Upper lobe of left lung (tissue), 4 donors: ENCODE measurements at regions not wholly inside any gene's neighbourhood (a gene's known extent, or its start where the extent isn't known, plus 50 kb on each side); places are given as distances from the start of the nearest gene placed in this dataset.

Experiments used
- EP300 ChIP-seq, 4 donors: sonication (generic); formaldehyde crosslinking; IDR thresholded peaks; one replicate each; pipeline ENCODE4 v1.5.1; 2017; ENCODE audit warnings: antibody characterized with exemption in 4 of 4, control low read depth in 2 of 4
- POLR2A ChIP-seq, 4 donors: fragments of 450-650 bp; IDR thresholded peaks; one replicate each; pipeline ENCODE4 v1.5.1; 2016 to 2017; ENCODE audit warnings: antibody characterized with exemption in 4 of 4, mild to moderate bottlenecking in 2 of 4
- POLR2AphosphoS5 ChIP-seq, 2 donors: sonication (generic); formaldehyde crosslinking; IDR thresholded peaks; one replicate each; pipeline ENCODE4 v1.5.1; 2017; ENCODE audit warnings: antibody characterized with exemption in 2 of 2
- TF ChIP-seq, protein P1 (sequence below), 6 experiments: fragments of 450-650 bp in 4 of 6; fragments of 200-600 bp in 2 of 6; sonication (generic) in 2 of 6; IDR thresholded peaks; one replicate each; pipeline ENCODE4 v1.5.1; 2016 to 2019; ENCODE audit warnings: antibody characterized with exemption in 6 of 6

DNA sequence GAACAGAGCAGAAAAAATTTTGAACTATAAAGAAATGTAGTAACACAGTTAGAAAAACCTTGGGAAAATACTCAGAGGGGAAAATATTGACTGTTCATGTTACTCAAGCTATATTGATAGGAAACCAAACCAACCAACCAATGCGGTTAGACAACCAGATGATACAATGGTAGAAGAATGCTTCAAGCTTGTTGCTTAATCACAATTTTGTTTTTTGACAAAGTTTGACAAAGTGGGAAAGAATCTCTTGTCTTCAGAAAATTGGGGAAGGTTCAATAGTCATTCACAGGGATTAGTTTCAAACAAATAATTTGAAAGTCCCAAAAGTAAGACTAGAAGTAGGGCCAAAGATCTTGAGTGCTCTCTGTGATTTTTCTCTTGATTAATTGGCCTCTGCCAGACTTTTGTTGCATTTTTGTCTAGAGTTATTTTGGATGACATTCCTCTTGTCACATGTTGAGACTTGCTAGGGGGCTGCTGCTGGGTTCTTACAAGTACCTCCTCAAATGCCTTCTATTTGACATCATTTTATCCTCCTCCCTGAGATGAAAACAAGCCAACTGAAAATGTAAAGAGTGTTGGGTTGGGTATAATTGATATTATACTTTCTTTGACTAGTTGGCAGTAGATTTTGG, 233.1 kb upstream of the PHYHIPL start:
- TF ChIP-seq, protein P1, sequence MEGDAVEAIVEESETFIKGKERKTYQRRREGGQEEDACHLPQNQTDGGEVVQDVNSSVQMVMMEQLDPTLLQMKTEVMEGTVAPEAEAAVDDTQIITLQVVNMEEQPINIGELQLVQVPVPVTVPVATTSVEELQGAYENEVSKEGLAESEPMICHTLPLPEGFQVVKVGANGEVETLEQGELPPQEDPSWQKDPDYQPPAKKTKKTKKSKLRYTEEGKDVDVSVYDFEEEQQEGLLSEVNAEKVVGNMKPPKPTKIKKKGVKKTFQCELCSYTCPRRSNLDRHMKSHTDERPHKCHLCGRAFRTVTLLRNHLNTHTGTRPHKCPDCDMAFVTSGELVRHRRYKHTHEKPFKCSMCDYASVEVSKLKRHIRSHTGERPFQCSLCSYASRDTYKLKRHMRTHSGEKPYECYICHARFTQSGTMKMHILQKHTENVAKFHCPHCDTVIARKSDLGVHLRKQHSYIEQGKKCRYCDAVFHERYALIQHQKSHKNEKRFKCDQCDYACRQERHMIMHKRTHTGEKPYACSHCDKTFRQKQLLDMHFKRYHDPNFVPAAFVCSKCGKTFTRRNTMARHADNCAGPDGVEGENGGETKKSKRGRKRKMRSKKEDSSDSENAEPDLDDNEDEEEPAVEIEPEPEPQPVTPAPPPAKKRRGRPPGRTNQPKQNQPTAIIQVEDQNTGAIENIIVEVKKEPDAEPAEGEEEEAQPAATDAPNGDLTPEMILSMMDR (IDR thresholded peaks at IDR 0.05) = no peak
- TF ChIP-seq POLR2A (IDR thresholded peaks at IDR 0.05) = no peak
- TF ChIP-seq EP300 (IDR thresholded peaks at IDR 0.05) = no peak
- TF ChIP-seq POLR2AphosphoS5 (IDR thresholded peaks at IDR 0.05) = no peak
